ENCODE measurements at regions not wholly inside any gene's neighbourhood (a gene's known extent, or its start where the extent isn't known, plus 50 kb on each side); places are given as distances from the start of the nearest gene placed in this dataset.

DNA sequence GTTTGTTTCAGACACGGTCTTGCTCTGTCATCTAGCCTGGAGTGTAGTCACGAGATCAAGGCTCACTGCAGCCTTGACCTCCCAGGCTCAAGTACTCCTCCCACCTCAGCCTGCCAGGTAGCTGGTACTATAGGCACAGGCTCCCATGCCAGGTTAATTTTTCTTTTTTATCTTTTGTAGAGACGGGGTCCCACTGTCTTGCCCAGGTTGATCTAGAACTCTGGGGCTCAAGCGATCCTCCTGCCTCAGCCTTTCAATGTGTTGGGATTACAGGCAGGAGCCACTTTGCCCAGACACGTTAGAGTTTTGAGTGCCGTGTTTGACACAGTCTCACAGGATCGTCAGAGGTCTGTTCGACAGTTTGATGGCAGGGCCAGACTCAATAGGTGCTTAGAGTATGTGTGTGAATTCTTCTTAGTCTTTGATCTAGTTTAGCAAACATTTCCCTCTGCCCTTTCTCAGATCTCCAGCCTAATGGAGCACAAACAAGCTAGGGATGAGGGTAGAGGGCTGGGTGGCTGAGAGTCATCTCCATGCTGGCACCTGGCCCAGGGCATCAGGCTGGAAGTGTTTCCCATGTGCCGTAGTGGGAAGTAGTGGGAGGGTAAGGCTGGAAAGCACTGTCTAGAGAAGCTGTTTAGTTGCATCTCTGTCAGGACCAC is 66.1 kb upstream of the DLG1 start:
- CTCF ChIA-PET: no interaction called here
- Histone ChIP-seq H3K9me3 (ENCODE audit: control insufficient read depth, insufficient read depth, low read depth, low read length) (no peaks in the 10 kb centered on the region), H3K4me1 (ENCODE audit: control insufficient read depth, insufficient read depth, low read length) (no peaks in the 10 kb centered on the region), H3K4me3 (ENCODE audit: low read depth, low read length) (no peak overlapping the region), H3K27ac (ENCODE audit: extremely low read depth, low read depth, low read length) (no peak overlapping the region), H3K36me3 (ENCODE audit: control insufficient read depth in 2 of 2, insufficient read depth in 1 of 2, low read length in 2 of 2) (no peaks in the 10 kb centered on the region)
- TF ChIP-seq ZIC2 (tag by site-specific recombination; IDR thresholded peaks at IDR 0.05): no peak
- TF ChIP-seq, protein P1, sequence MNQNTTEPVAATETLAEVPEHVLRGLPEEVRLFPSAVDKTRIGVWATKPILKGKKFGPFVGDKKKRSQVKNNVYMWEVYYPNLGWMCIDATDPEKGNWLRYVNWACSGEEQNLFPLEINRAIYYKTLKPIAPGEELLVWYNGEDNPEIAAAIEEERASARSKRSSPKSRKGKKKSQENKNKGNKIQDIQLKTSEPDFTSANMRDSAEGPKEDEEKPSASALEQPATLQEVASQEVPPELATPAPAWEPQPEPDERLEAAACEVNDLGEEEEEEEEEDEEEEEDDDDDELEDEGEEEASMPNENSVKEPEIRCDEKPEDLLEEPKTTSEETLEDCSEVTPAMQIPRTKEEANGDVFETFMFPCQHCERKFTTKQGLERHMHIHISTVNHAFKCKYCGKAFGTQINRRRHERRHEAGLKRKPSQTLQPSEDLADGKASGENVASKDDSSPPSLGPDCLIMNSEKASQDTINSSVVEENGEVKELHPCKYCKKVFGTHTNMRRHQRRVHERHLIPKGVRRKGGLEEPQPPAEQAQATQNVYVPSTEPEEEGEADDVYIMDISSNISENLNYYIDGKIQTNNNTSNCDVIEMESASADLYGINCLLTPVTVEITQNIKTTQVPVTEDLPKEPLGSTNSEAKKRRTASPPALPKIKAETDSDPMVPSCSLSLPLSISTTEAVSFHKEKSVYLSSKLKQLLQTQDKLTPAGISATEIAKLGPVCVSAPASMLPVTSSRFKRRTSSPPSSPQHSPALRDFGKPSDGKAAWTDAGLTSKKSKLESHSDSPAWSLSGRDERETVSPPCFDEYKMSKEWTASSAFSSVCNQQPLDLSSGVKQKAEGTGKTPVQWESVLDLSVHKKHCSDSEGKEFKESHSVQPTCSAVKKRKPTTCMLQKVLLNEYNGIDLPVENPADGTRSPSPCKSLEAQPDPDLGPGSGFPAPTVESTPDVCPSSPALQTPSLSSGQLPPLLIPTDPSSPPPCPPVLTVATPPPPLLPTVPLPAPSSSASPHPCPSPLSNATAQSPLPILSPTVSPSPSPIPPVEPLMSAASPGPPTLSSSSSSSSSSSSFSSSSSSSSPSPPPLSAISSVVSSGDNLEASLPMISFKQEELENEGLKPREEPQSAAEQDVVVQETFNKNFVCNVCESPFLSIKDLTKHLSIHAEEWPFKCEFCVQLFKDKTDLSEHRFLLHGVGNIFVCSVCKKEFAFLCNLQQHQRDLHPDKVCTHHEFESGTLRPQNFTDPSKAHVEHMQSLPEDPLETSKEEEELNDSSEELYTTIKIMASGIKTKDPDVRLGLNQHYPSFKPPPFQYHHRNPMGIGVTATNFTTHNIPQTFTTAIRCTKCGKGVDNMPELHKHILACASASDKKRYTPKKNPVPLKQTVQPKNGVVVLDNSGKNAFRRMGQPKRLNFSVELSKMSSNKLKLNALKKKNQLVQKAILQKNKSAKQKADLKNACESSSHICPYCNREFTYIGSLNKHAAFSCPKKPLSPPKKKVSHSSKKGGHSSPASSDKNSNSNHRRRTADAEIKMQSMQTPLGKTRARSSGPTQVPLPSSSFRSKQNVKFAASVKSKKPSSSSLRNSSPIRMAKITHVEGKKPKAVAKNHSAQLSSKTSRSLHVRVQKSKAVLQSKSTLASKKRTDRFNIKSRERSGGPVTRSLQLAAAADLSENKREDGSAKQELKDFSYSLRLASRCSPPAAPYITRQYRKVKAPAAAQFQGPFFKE (tag by site-specific recombination; IDR thresholded peaks at IDR 0.05; ENCODE audit: borderline replicate concordance): no peak
- POLR2A ChIA-PET: no interaction called here

DNA sequence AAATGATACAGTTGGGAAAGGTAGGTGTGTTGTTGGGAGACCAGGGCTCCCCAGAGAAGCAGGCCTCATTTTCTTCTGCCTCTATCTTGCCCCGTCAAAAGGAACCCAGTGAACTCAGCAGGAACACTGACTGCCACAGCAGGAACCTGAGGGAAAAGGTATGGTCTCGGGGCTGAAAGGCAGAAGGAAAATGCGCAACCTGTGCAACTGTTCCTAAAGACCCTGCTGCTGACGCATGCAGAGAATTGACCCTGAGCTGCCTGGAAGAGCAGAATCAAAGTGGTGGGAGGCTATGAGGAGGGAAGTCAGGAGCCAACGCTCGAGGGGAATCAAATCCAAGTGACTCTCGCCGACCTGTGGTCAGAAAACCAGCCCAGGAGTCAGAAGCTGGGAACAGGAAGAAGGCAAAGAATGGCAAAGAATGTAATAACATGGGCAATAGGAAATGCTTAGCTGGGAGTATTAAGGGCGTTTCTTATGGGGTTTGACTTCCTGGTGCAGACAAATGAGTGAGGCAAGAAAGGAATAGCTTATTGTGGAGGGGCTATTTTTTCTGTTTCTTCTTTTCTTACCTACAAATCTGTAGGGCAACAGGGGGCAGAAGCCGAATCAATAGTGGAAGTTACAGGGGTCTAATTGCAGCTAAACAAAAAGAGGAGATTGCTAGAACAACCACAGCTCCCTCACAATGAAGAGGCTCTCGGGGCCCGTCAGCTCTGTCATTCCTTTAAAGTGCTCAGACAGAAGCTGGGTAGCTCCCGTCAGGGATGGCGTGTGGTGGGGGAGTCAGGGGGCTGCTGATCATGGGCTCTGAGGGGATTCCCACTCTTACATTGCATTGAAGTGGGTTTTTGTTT is 65.4 kb upstream of the DLG1 start:
- no peak for TF ChIP-seq ZNF529 (tag by site-specific recombination; IDR thresholded peaks at IDR 0.05; ENCODE audit: insufficient replicate concordance)
- no peak for TF ChIP-seq HOXA7 (CRISPR knock-in tag; IDR thresholded peaks at IDR 0.05; ENCODE audit: borderline replicate concordance)
- TF ChIP-seq ZIC2 (tag by site-specific recombination; IDR thresholded peaks at IDR 0.05): no peak
- no peak for TF ChIP-seq ZNF544 (tag by site-specific recombination; IDR thresholded peaks at IDR 0.05)
- TF ChIP-seq, protein P2, sequence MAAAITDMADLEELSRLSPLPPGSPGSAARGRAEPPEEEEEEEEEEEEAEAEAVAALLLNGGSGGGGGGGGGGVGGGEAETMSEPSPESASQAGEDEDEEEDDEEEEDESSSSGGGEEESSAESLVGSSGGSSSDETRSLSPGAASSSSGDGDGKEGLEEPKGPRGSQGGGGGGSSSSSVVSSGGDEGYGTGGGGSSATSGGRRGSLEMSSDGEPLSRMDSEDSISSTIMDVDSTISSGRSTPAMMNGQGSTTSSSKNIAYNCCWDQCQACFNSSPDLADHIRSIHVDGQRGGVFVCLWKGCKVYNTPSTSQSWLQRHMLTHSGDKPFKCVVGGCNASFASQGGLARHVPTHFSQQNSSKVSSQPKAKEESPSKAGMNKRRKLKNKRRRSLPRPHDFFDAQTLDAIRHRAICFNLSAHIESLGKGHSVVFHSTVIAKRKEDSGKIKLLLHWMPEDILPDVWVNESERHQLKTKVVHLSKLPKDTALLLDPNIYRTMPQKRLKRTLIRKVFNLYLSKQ (tag by site-specific recombination; IDR thresholded peaks at IDR 0.05; ENCODE audit: borderline replicate concordance): no peak
- TF ChIP-seq, protein P3, sequence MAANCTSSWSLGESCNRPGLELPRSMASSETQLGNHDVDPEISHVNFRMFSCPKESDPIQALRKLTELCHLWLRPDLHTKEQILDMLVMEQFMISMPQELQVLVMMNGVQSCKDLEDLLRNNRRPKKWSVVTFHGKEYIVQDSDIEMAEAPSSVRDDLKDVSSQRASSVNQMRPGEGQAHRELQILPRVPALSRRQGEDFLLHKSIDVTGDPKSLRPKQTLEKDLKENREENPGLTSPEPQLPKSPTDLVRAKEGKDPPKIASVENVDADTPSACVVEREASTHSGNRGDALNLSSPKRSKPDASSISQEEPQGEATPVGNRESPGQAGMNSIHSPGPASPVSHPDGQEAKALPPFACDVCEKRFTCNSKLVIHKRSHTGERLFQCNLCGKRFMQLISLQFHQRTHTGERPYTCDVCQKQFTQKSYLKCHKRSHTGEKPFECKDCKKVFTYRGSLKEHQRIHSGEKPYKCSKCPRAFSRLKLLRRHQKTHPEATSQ (tag by site-specific recombination; IDR thresholded peaks at IDR 0.05): no peak
- TF ChIP-seq RBAK (tag by site-specific recombination; IDR thresholded peaks at IDR 0.05): no peak
- TF ChIP-seq ZNF549 (tag by site-specific recombination; IDR thresholded peaks at IDR 0.05): no peak
- no peak for TF ChIP-seq ZNF16 (tag by site-specific recombination; IDR thresholded peaks at IDR 0.05; ENCODE audit: low read depth)
- no peak for TF ChIP-seq ZNF600 (tag by site-specific recombination; IDR thresholded peaks at IDR 0.05)
- H3K4me3 ChIP-seq (ENCODE audit: low read depth, low read length): no peak overlapping the region
- no peaks in the 10 kb centered on the region for H3K9me3 ChIP-seq (ENCODE audit: control insufficient read depth, insufficient read depth, low read depth, low read length)
- no peak overlapping the region for H3K27ac ChIP-seq (ENCODE audit: extremely low read depth, low read depth, low read length)
- no peaks in the 10 kb centered on the region for H3K4me1 ChIP-seq (ENCODE audit: control insufficient read depth, insufficient read depth, low read length)
- CTCF ChIA-PET: no interaction called here
- POLR2A ChIA-PET: no interaction called here
- no peaks in the 10 kb centered on the region for H3K36me3 ChIP-seq (ENCODE audit: control insufficient read depth in 2 of 2, insufficient read depth in 1 of 2, low read length in 2 of 2)
